ENCODE measurements at regions not wholly inside any gene's neighbourhood (a gene's known extent, or its start where the extent isn't known, plus 50 kb on each side); places are given as distances from the start of the nearest gene placed in this dataset.

DNA sequence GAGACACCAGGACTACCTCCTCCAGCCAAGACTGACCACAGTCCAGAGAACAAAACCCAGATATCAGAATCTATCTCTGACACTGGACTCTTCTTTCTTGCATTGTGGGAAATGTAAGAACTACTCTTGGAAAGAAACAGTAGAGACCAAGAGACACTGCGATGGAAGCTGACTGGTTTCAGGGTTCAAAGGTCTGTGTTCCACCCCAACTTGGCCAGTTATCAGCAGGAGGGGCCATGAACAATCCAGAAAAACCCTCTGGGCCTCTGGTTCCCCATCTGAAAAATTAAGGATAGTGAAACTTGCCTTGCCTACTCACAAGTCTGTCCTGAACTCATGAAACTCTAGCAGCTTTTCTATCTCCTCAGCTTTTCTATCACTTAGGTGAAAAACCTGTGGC, 166.5 kb downstream of the SUCLG1 start:
- no peak for DNase-seq (ENCODE audit: low read depth)
- TF ChIP-seq, protein P1, sequence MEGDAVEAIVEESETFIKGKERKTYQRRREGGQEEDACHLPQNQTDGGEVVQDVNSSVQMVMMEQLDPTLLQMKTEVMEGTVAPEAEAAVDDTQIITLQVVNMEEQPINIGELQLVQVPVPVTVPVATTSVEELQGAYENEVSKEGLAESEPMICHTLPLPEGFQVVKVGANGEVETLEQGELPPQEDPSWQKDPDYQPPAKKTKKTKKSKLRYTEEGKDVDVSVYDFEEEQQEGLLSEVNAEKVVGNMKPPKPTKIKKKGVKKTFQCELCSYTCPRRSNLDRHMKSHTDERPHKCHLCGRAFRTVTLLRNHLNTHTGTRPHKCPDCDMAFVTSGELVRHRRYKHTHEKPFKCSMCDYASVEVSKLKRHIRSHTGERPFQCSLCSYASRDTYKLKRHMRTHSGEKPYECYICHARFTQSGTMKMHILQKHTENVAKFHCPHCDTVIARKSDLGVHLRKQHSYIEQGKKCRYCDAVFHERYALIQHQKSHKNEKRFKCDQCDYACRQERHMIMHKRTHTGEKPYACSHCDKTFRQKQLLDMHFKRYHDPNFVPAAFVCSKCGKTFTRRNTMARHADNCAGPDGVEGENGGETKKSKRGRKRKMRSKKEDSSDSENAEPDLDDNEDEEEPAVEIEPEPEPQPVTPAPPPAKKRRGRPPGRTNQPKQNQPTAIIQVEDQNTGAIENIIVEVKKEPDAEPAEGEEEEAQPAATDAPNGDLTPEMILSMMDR (IDR thresholded peaks at IDR 0.05; ENCODE audit: low read depth, low read length, missing control alignments), result no peak
- no peak overlapping the region for H3K4me3 ChIP-seq (ENCODE audit: low read depth, low read length)

DNA sequence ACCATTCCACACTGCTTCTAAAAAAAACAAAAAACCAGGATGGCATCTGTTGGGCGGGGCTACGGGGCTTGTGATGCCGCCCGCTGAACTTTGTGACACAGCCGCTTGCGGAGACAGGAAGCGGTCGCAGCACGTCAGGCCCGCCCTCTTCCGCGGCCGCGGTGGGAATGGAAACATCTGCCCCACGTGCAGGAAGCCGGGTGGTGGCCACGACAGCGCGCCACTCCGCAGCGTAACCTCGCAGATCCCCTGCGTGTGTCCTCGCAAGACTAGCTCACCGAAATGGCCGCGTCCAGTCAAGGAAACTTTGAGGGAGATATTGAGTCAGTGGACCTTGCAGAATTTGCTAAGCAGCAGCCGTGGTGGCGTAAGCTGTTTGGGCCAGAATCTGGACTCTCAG, 168.5 kb downstream of the SUCLG1 start:
- TF ChIP-seq, protein P1 (IDR thresholded peaks at IDR 0.05; ENCODE audit: low read depth, low read length, missing control alignments), result no peak
- H3K4me3 ChIP-seq (ENCODE audit: low read depth, low read length), result no peak overlapping the region
- DNase-seq (ENCODE audit: low read depth), result no peak

DNA sequence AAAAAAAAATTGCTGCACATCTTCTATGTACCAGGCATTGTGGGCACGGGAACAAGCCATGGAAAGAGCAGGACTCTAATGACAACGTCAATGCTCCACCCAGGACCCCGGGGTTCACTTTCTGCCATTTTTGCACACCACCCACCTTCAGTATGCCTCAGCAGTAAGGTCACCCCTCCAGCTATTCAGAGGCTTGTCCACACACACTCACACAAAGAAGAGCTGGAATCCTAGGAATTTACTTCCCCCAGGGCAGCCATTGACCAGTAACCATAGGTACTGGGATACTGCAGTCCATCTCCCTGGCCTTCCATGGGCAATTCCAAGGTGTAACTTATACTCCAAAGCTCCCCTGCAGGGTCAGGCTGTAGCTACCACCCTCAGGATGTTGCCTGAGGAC, 170.8 kb downstream of the SUCLG1 start:
- H3K4me3 ChIP-seq (ENCODE audit: low read depth, low read length), result no peak overlapping the region
- no peak for DNase-seq (ENCODE audit: low read depth)

DNA sequence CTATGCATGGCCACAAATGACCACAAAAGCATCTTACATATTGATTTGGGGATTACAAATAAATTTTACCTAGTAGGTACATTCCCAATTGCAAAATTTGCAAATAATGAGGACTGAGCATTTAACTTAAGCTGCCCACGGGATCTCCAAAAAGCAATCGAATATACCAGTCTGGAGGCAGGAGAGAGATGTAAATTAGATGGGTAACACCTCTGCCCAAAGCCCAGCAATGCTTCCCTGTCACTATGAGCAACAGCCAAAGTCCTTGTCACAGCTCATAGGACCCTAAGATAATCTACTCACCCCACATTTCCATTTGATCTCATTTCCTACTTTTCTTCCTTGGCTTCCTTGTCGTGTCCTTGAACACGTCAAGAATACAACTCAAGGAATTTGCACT, 172.2 kb downstream of the SUCLG1 start:
- H3K4me3 ChIP-seq (ENCODE audit: low read depth, low read length), result no peak overlapping the region
- TF ChIP-seq, protein P1 (IDR thresholded peaks at IDR 0.05; ENCODE audit: low read depth, low read length, missing control alignments), result no peak
- no peak for DNase-seq (ENCODE audit: low read depth)

More for the DNA sequence above, 170.8 kb downstream of the SUCLG1 start:
- TF ChIP-seq, protein P1 (IDR thresholded peaks at IDR 0.05; ENCODE audit: low read depth, low read length, missing control alignments), result no peak

DNA sequence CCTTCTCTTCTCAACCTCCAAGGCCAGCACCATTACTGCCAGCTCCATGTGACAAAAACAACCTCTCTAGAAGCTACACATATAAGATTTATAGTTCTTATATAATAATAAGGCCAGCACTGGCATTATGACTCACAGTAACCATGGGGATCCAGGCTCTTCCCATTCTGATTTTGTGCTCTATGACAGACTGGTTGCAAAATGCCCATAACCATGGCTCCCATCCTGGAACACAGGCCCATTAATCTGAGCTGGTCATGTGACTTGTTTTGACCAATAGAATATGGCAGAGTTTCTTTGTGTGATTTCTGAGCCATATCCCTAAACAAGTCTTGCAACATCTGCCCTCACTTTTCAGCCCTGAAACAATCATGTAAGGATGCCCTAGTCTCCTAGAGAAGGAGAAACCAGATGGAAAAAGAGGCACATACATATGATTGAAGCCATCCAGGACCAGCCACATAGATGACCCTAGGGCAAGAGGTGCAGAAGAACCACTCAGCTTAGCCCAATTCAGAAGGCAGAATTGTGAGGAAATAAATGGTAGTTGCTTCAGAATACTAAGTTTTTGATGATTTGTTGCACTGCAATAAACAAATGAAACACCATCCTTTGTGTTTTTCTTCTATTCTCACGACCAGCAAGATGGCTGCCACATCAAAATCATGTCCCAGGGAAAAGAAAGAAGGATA, 173.9 kb downstream of the SUCLG1 start:
- TF ChIP-seq, protein P1 (IDR thresholded peaks at IDR 0.05; ENCODE audit: low read depth, low read length, missing control alignments), result no peak
- H3K4me3 ChIP-seq (ENCODE audit: low read depth, low read length), result no peak overlapping the region
- no peak for DNase-seq (ENCODE audit: low read depth)

DNA sequence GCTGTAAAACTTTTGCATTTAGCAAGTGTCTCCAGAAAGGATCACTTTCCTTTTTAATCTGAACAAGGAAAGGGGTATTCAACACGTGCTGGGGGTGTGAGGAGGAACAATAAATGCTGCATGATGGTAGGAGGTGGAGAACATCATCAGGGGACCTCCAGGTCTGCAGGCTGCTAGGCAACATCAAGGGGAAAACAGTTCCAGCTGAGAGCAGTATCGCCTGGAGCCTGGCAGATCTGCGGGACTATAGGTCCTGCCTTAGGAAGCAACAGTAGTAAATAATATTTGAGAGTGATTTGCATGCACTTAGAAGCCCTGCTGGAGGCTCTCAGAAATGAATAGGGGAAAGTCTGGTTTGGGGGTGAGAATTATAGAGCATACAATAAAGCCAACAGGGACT, 175.6 kb downstream of the SUCLG1 start:
- no peak for DNase-seq (ENCODE audit: low read depth)
- H3K4me3 ChIP-seq (ENCODE audit: low read depth, low read length), result no peak overlapping the region
- TF ChIP-seq, protein P1 (IDR thresholded peaks at IDR 0.05; ENCODE audit: low read depth, low read length, missing control alignments), result no peak

DNA sequence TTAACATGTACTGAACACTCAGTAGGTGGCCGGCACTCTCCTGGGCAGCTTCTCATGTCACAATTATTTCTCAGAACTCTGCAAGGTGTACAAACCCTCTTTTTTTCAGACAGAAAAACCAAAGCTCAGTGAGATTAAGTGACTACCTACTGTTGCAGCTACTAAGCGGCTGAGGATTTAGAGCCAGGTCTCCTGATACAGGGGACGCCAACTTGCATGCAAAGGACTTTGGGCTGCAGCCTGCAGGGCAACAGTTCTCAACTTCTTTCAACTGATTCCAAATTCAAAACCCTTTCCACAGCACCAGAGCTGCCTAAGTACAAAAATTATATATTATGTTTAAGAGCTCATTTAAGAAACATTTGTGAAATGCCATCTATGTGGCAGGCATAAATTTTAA, 177.6 kb downstream of the SUCLG1 start:
- no peak overlapping the region for H3K4me3 ChIP-seq (ENCODE audit: low read depth, low read length)
- TF ChIP-seq, protein P1 (IDR thresholded peaks at IDR 0.05; ENCODE audit: low read depth, low read length, missing control alignments), result no peak
- DNase-seq (ENCODE audit: low read depth), result no peak
